Tibial nerve (tissue), 3 donors: ENCODE measurements at regions not wholly inside any gene's neighbourhood (a gene's known extent, or its start where the extent isn't known, plus 50 kb on each side); places are given as distances from the start of the nearest gene placed in this dataset.

Experiments
- CTCF ChIP-seq, 5 experiments: fragments of 200-600 bp in 3 of 5; fragments of 450-650 bp in 2 of 5; sonication (generic) in 3 of 5; IDR thresholded peaks; one replicate each; pipeline ENCODE4 v1.5.1; 2016 to 2019; ENCODE audit warnings: antibody characterized with exemption in 5 of 5, mild to moderate bottlenecking in 3 of 5, moderate library complexity in 2 of 5
- POLR2A ChIP-seq, 2 donors: fragments of 450-650 bp; IDR thresholded peaks; one replicate each; pipeline ENCODE4 v1.6.1; 2017; ENCODE audit warnings: antibody characterized with exemption in 2 of 2, mild to moderate bottlenecking in 2 of 2, moderate library complexity in 2 of 2

GRCh38 chr1:214762902-214763301 is 159.9 kb downstream of the CENPF start:
- no peak for TF ChIP-seq CTCF (IDR thresholded peaks at IDR 0.05)
- TF ChIP-seq POLR2A (IDR thresholded peaks at IDR 0.05), result no peak
